ENCODE measurements at regions not wholly inside any gene's neighbourhood (a gene's known extent, or its start where the extent isn't known, plus 50 kb on each side); places are given as distances from the start of the nearest gene placed in this dataset.

DNA sequence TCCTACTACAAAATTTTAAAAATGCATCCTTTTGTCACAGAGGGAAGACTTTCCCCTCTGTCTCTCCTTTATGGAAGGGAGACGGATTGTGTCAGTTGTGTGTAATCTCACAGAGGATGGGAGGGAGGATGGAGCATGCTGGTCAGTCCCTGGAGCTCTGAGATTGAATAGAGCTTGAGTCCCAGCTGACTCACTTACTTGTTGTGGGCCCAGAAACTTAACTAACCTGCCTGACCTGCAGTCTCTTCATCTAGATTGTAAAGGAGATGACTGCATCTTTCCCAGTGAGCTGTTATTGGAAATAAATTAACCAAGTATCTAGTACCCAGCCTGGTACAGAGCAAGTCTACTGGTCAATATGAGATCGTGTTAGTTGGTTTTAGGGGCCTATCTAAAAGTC lies 77.9 kb upstream of the ADO start:
- TF ChIP-seq, protein P1, sequence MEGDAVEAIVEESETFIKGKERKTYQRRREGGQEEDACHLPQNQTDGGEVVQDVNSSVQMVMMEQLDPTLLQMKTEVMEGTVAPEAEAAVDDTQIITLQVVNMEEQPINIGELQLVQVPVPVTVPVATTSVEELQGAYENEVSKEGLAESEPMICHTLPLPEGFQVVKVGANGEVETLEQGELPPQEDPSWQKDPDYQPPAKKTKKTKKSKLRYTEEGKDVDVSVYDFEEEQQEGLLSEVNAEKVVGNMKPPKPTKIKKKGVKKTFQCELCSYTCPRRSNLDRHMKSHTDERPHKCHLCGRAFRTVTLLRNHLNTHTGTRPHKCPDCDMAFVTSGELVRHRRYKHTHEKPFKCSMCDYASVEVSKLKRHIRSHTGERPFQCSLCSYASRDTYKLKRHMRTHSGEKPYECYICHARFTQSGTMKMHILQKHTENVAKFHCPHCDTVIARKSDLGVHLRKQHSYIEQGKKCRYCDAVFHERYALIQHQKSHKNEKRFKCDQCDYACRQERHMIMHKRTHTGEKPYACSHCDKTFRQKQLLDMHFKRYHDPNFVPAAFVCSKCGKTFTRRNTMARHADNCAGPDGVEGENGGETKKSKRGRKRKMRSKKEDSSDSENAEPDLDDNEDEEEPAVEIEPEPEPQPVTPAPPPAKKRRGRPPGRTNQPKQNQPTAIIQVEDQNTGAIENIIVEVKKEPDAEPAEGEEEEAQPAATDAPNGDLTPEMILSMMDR (conservative IDR thresholded peaks at IDR 0.05; ENCODE audit: low read depth, low read length), result no peak
- no peak for TF ChIP-seq EZH2 (IDR thresholded peaks at IDR 0.05; ENCODE audit: low read length, unreplicated experiment)
